HCT116 (cell line): ENCODE measurements at regions not wholly inside any gene's neighbourhood (a gene's known extent, or its start where the extent isn't known, plus 50 kb on each side); places are given as distances from the start of the nearest gene placed in this dataset.

Experiments
- CEBPB ChIP-seq: IDR thresholded peaks from 2 replicates; pipeline ENCODE4 v1.6.1; 2012; ENCODE audit warnings: low read depth
- POLR2A ChIP-seq: IDR thresholded peaks from 2 replicates; pipeline ENCODE4 v1.7.0; 2011; ENCODE audit warnings: borderline replicate concordance; ENCODE audit not compliant: insufficient read depth, insufficient read length; ENCODE audit errors: extremely low read depth
- POLR2AphosphoS5 ChIP-seq: IDR thresholded peaks from 2 replicates; pipeline ENCODE4 v1.6.1; 2011; ENCODE audit warnings: mild to moderate bottlenecking, low read depth, low read length, moderate library complexity
- RAD21 ChIP-seq: IDR thresholded peaks from 2 replicates; pipeline ENCODE4 v1.6.1; 2012; ENCODE audit warnings: low read depth, mild to moderate bottlenecking
- TF ChIP-seq, protein P1 (sequence below): IDR thresholded peaks from 2 replicates; pipeline ENCODE4 v1.6.1; 2012; ENCODE audit warnings: low read depth
- TF ChIP-seq, protein P2 (sequence below), 3 experiments: fragments of 200-600 bp in 1 of 3; sonication (generic) in 1 of 3; IDR thresholded peaks in 2 of 3; conservative IDR thresholded peaks in 1 of 3; 2 replicates each; pipeline ENCODE4 v1.5.1; 2012 to 2017; ENCODE audit warnings: low read depth in 2 of 3, low read length in 2 of 3, antibody characterized with exemption in 1 of 3, borderline replicate concordance in 1 of 3, control low read depth in 1 of 3, mild to moderate bottlenecking in 1 of 3, mixed read lengths in 1 of 3, mixed run types in 1 of 3, moderate library complexity in 1 of 3; ENCODE audit not compliant: insufficient read depth in 1 of 3
- TF ChIP-seq, protein P3 (sequence below): IDR thresholded peaks from 2 replicates; pipeline ENCODE4 v1.6.1; 2011; ENCODE audit warnings: mild to moderate bottlenecking, low read length, moderate library complexity; ENCODE audit not compliant: insufficient replicate concordance; ENCODE audit errors: extremely low read depth
- TF ChIP-seq, protein P4 (sequence below): IDR thresholded peaks from 2 replicates; pipeline ENCODE4 v1.6.1; 2012

DNA sequence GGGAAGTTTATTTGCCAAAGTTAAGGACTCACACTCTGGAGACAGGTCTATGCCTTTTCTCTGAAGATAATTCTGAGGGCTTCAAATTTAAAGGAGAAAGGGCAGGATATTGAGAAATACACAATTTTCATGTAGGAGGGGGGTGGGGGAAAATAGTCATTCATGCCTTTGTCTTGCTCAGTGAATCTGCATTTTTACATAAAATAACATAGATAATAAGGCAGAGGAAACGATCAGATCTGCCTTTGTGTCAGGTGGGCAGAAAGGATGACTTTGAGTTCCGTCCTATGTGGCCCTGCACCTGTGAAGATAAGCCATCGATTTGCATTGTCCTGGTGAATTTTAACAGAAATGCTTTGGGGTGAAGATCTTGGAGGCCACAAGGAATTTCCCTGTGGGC is 76.8 kb downstream of the SC5D start:
- TF ChIP-seq, protein P1, sequence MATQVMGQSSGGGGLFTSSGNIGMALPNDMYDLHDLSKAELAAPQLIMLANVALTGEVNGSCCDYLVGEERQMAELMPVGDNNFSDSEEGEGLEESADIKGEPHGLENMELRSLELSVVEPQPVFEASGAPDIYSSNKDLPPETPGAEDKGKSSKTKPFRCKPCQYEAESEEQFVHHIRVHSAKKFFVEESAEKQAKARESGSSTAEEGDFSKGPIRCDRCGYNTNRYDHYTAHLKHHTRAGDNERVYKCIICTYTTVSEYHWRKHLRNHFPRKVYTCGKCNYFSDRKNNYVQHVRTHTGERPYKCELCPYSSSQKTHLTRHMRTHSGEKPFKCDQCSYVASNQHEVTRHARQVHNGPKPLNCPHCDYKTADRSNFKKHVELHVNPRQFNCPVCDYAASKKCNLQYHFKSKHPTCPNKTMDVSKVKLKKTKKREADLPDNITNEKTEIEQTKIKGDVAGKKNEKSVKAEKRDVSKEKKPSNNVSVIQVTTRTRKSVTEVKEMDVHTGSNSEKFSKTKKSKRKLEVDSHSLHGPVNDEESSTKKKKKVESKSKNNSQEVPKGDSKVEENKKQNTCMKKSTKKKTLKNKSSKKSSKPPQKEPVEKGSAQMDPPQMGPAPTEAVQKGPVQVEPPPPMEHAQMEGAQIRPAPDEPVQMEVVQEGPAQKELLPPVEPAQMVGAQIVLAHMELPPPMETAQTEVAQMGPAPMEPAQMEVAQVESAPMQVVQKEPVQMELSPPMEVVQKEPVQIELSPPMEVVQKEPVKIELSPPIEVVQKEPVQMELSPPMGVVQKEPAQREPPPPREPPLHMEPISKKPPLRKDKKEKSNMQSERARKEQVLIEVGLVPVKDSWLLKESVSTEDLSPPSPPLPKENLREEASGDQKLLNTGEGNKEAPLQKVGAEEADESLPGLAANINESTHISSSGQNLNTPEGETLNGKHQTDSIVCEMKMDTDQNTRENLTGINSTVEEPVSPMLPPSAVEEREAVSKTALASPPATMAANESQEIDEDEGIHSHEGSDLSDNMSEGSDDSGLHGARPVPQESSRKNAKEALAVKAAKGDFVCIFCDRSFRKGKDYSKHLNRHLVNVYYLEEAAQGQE = no peak
- TF ChIP-seq, protein P2, sequence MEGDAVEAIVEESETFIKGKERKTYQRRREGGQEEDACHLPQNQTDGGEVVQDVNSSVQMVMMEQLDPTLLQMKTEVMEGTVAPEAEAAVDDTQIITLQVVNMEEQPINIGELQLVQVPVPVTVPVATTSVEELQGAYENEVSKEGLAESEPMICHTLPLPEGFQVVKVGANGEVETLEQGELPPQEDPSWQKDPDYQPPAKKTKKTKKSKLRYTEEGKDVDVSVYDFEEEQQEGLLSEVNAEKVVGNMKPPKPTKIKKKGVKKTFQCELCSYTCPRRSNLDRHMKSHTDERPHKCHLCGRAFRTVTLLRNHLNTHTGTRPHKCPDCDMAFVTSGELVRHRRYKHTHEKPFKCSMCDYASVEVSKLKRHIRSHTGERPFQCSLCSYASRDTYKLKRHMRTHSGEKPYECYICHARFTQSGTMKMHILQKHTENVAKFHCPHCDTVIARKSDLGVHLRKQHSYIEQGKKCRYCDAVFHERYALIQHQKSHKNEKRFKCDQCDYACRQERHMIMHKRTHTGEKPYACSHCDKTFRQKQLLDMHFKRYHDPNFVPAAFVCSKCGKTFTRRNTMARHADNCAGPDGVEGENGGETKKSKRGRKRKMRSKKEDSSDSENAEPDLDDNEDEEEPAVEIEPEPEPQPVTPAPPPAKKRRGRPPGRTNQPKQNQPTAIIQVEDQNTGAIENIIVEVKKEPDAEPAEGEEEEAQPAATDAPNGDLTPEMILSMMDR (IDR thresholded peaks at IDR 0.05 in 2 of 3, conservative IDR thresholded peaks at IDR 0.05 in 1 of 3; ENCODE audit: borderline replicate concordance in 1 of 3, insufficient read depth in 1 of 3, low read depth in 2 of 3, low read length in 2 of 3) = no peak
- TF ChIP-seq POLR2A (no peak), POLR2AphosphoS5 (no peak), CEBPB (no peak), RAD21 (no peak)
- TF ChIP-seq, protein P3, sequence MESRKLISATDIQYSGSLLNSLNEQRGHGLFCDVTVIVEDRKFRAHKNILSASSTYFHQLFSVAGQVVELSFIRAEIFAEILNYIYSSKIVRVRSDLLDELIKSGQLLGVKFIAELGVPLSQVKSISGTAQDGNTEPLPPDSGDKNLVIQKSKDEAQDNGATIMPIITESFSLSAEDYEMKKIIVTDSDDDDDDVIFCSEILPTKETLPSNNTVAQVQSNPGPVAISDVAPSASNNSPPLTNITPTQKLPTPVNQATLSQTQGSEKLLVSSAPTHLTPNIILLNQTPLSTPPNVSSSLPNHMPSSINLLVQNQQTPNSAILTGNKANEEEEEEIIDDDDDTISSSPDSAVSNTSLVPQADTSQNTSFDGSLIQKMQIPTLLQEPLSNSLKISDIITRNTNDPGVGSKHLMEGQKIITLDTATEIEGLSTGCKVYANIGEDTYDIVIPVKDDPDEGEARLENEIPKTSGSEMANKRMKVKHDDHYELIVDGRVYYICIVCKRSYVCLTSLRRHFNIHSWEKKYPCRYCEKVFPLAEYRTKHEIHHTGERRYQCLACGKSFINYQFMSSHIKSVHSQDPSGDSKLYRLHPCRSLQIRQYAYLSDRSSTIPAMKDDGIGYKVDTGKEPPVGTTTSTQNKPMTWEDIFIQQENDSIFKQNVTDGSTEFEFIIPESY = no peak
- TF ChIP-seq, protein P4, sequence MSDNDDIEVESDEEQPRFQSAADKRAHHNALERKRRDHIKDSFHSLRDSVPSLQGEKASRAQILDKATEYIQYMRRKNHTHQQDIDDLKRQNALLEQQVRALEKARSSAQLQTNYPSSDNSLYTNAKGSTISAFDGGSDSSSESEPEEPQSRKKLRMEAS = no peak
